ENCODE measurements at regions not wholly inside any gene's neighbourhood (a gene's known extent, or its start where the extent isn't known, plus 50 kb on each side); places are given as distances from the start of the nearest gene placed in this dataset.
A peak's percentile ranks its signal among the peaks of the same experiment; 100 is the strongest.

GRCh38 chr5:34522599-34523386 is 133.3 kb upstream of the RAI14 start:
- no peak overlapping the region for H3K27ac ChIP-seq
- no peaks in the 10 kb centered on the region for H3K27me3 ChIP-seq
- peak; percentile 77 to 87 (median 84) for DNase-seq
- peak; percentile 93 for ATAC-seq
- intact Hi-C loops (cut with DNase I) = loop anchor here (5.0 kb wide), 1 partner anchor 375 kb away; no protein-coding TSS in a partner anchor
- H3K4me1 ChIP-seq = no peaks in the 10 kb centered on the region
- TF ChIP-seq POLR2A (IDR thresholded peaks at IDR 0.05) (no peak), CTCF (IDR thresholded peaks at IDR 0.05) (peak; percentile 54 to 82 (median 77))
- no peak overlapping the region for H3K4me3 ChIP-seq
- no peaks in the 10 kb centered on the region for H3K36me3 ChIP-seq (replicated peaks in 1 of 2; ENCODE audit: insufficient read depth in 1 of 2, low read depth in 2 of 2)
- no peaks in the 10 kb centered on the region for H3K9me3 ChIP-seq
- 33 to 40% methylated on average over 11 of the region's 11 CpGs for WGBS, 2 donors

- DNase-seq (no peak), ATAC-seq (no peak)
- Histone ChIP-seq H3K27ac (no peak overlapping the region), H3K36me3 (replicated peaks in 1 of 2; ENCODE audit: insufficient read depth in 1 of 2, low read depth in 2 of 2) (no peaks in the 10 kb centered on the region), H3K9me3 (no peaks in the 10 kb centered on the region), H3K4me3 (no peak overlapping the region), H3K4me1 (no peaks in the 10 kb centered on the region), H3K27me3 (no peaks in the 10 kb centered on the region)
- TF ChIP-seq CTCF (IDR thresholded peaks at IDR 0.05) (no peak), POLR2A (IDR thresholded peaks at IDR 0.05) (no peak)
- WGBS, 2 donors = 0% methylated on average over 1 of the region's 1 CpG
- intact Hi-C loops (cut with DNase I) = loop anchor here (5.0 kb wide), 1 partner anchor 374 kb away; no protein-coding TSS in a partner anchor
Observed at GRCh38 chr5:34523387-34523726, 132.8 kb upstream of the RAI14 start.

GRCh38 chr5:34524123-34524522 is 132.0 kb upstream of the RAI14 start:
- WGBS, 2 donors = 91 to 100% methylated on average over 1 of the region's 1 CpG
- intact Hi-C loops (cut with DNase I) = loop anchor here (5.0 kb wide), 1 partner anchor 373 kb away; no protein-coding TSS in a partner anchor
- H3K27ac ChIP-seq = no peak overlapping the region

GRCh38 chr5:34525761-34526160 is 130.4 kb upstream of the RAI14 start:
- H3K4me1 ChIP-seq = no peaks in the 10 kb centered on the region
- ATAC-seq (no peak), DNase-seq (no peak)
- H3K27me3 ChIP-seq = no peaks in the 10 kb centered on the region
- H3K4me3 ChIP-seq = no peak overlapping the region
- WGBS, 2 donors = 55 to 59% methylated on average over 3 to 6 of the region's 6 CpGs
- H3K27ac ChIP-seq = no peak overlapping the region
- no peaks in the 10 kb centered on the region for H3K9me3 ChIP-seq
- H3K36me3 ChIP-seq (replicated peaks in 1 of 2; ENCODE audit: insufficient read depth in 1 of 2, low read depth in 2 of 2) = no peaks in the 10 kb centered on the region
- intact Hi-C loops (cut with DNase I) = no loop called here
- no peak for TF ChIP-seq POLR2A (IDR thresholded peaks at IDR 0.05)
- no peak for TF ChIP-seq CTCF (IDR thresholded peaks at IDR 0.05)

More at GRCh38 chr5:34524123-34524522, 132.0 kb upstream of the RAI14 start:
- Histone ChIP-seq H3K4me1 (no peaks in the 10 kb centered on the region), H3K4me3 (no peak overlapping the region), H3K9me3 (no peaks in the 10 kb centered on the region), H3K36me3 (replicated peaks in 1 of 2; ENCODE audit: insufficient read depth in 1 of 2, low read depth in 2 of 2) (no peaks in the 10 kb centered on the region), H3K27me3 (no peaks in the 10 kb centered on the region)
- DNase-seq (peak in 2 of 4 donors; percentile 20 to 55), ATAC-seq (no peak)
- TF ChIP-seq POLR2A (IDR thresholded peaks at IDR 0.05) (no peak), CTCF (IDR thresholded peaks at IDR 0.05) (no peak)
